ENCODE measurements at regions not wholly inside any gene's neighbourhood (a gene's known extent, or its start where the extent isn't known, plus 50 kb on each side); places are given as distances from the start of the nearest gene placed in this dataset.

- H3K4me3 ChIP-seq, result no peak overlapping the region
- peaks cover 0 to 11% (median 0%) of the 10 kb centered on the region in 3 donors for H3K4me1 ChIP-seq
- H3K9me3 ChIP-seq, result no peaks in the 10 kb centered on the region
- 17 to 18% methylated on average over 8 of the region's 8 CpGs for whole genome bisulfite sequencing, 2 donors
- TF ChIP-seq CTCF (IDR thresholded peaks at IDR 0.05), result no peak
- no peaks in the 10 kb centered on the region for H3K36me3 ChIP-seq
- DNase-seq, result no peak
- no peak overlapping the region for H3K27ac ChIP-seq
- FAIRE-seq, result no peak
- intact Hi-C loops (cut with DNase I), result no loop called here
- H3K27me3 ChIP-seq, result peaks cover 0 to 6% (median 3%) of the 10 kb centered on the region in 4 donors
- ATAC-seq, result no peak
Measured at GRCh38 chr10:4658777-4659176, 167.2 kb upstream of the AKR1E2 start.

- Histone ChIP-seq H3K27me3 (peaks cover 0 to 11% (median 3%) of the 10 kb centered on the region in 4 donors), H3K27ac (no peak overlapping the region), H3K9me3 (no peaks in the 10 kb centered on the region), H3K36me3 (no peaks in the 10 kb centered on the region), H3K4me1 (no peaks in the 10 kb centered on the region), H3K4me3 (no peak overlapping the region)
- ATAC-seq, result peak; percentile 63 to 80 (median 78)
- peak; percentile 68 to 81 (median 74) for TF ChIP-seq CTCF (IDR thresholded peaks at IDR 0.05)
- no peak for FAIRE-seq
- peak in 2 of 6 donors; percentile 18 to 42 for DNase-seq
- intact Hi-C loops (cut with DNase I), result no loop called here
- 12 to 15% methylated on average over 7 of the region's 7 CpGs for WGBS, 2 donors
Measured at GRCh38 chr10:4656576-4657194, 169.3 kb upstream of the AKR1E2 start.

- 56 to 67% methylated on average over 5 of the region's 5 CpGs for WGBS, 2 donors
- TF ChIP-seq CTCF (IDR thresholded peaks at IDR 0.05), result no peak
- H3K27me3 ChIP-seq, result peaks cover 0 to 11% (median 3%) of the 10 kb centered on the region in 4 donors
- H3K36me3 ChIP-seq, result no peaks in the 10 kb centered on the region
- no peak overlapping the region for H3K4me3 ChIP-seq
- H3K4me1 ChIP-seq, result no peaks in the 10 kb centered on the region
- DNase-seq (no peak), FAIRE-seq (no peak), ATAC-seq (no peak)
- no peaks in the 10 kb centered on the region for H3K9me3 ChIP-seq
- intact Hi-C loops (cut with DNase I), result no loop called here
- no peak overlapping the region for H3K27ac ChIP-seq
Measured at GRCh38 chr10:4655879-4656278, 170.1 kb upstream of the AKR1E2 start.

GRCh38 chr10:4655406-4655805 lies 170.6 kb upstream of the AKR1E2 start:
- Histone ChIP-seq H3K36me3 (no peaks in the 10 kb centered on the region), H3K9me3 (no peaks in the 10 kb centered on the region), H3K4me1 (no peaks in the 10 kb centered on the region), H3K27ac (no peak overlapping the region), H3K4me3 (no peak overlapping the region), H3K27me3 (peaks cover 0 to 11% (median 3%) of the 10 kb centered on the region in 4 donors)
- DNase-seq (no peak), ATAC-seq (no peak), FAIRE-seq (no peak)
- TF ChIP-seq CTCF (IDR thresholded peaks at IDR 0.05), result no peak
- WGBS, 2 donors, result 59 to 75% methylated on average over 3 of the region's 3 CpGs
- intact Hi-C loops (cut with DNase I), result no loop called here

GRCh38 chr10:4654496-4654895 lies 171.5 kb upstream of the AKR1E2 start:
- ATAC-seq (no peak), DNase-seq (no peak), FAIRE-seq (no peak)
- 64 to 80% methylated on average over 2 of the region's 2 CpGs for WGBS, 2 donors
- H3K36me3 ChIP-seq, result no peaks in the 10 kb centered on the region
- no peak overlapping the region for H3K27ac ChIP-seq
- intact Hi-C loops (cut with DNase I), result no loop called here
- no peaks in the 10 kb centered on the region for H3K9me3 ChIP-seq
- H3K4me3 ChIP-seq, result no peak overlapping the region
- H3K27me3 ChIP-seq, result peaks cover 0 to 11% (median 3%) of the 10 kb centered on the region in 4 donors
- no peak for TF ChIP-seq CTCF (IDR thresholded peaks at IDR 0.05)
- no peaks in the 10 kb centered on the region for H3K4me1 ChIP-seq

All from pancreas (tissue), 10 donors.